Kidney (tissue), 13 donors: ENCODE measurements at regions not wholly inside any gene's neighbourhood (a gene's known extent, or its start where the extent isn't known, plus 50 kb on each side); places are given as distances from the start of the nearest gene placed in this dataset.

Experiments used
- DNase-seq, 5 donors: peaks; one replicate each; pipeline ENCODE4 v3.0.0-alpha.2; 2013 to 2020
- FAIRE-seq: peaks from 2 replicates; lab custom pipeline; 2012; peaks lifted over from hg19 to GRCh38; lab: Jason Lieb, UNC
- H3K27ac ChIP-seq, 2 donors: one replicate each; pipeline ENCODE4 v1.7.0; 2013; ENCODE audit warnings: low read depth in 2 of 2, low read length in 2 of 2, inconsistent platforms in 1 of 2
- H3K27me3 ChIP-seq: one replicate; pipeline ENCODE4 v1.7.1; 2013; ENCODE audit warnings: low read length, inconsistent platforms; ENCODE audit not compliant: control insufficient read depth, insufficient read depth
- H3K36me3 ChIP-seq, 3 donors: one replicate each; pipeline versions ENCODE4 v1.7.0 to v1.7.1; 2013; ENCODE audit warnings: low read length in 3 of 3, control low read depth in 1 of 3, inconsistent platforms in 1 of 3; ENCODE audit not compliant: insufficient read depth in 3 of 3, control insufficient read depth in 2 of 3
- H3K4me1 ChIP-seq, 3 donors: one replicate each; pipeline versions ENCODE4 v1.7.0 to v1.7.1; 2013; ENCODE audit warnings: low read length in 3 of 3, inconsistent platforms in 1 of 3, low read depth in 1 of 3; ENCODE audit not compliant: control insufficient read depth in 2 of 3, insufficient read depth in 2 of 3
- H3K4me3 ChIP-seq, 3 donors: one replicate each; pipeline versions ENCODE4 v1.7.0 to v1.8.1; 2013; ENCODE audit warnings: low read length in 3 of 3, control low read depth in 1 of 3, inconsistent platforms in 1 of 3
- H3K9ac ChIP-seq, 3 donors: one replicate each; pipeline versions ENCODE4 v1.7.0 to v1.7.1; 2013; ENCODE audit warnings: low read length in 3 of 3, control low read depth in 1 of 3, inconsistent platforms in 1 of 3
- H3K9me3 ChIP-seq, 3 donors: one replicate each; pipeline versions ENCODE4 v1.7.0 to v1.7.1; 2013; ENCODE audit warnings: low read length in 3 of 3, control low read depth in 1 of 3, inconsistent platforms in 1 of 3; ENCODE audit not compliant: control insufficient read depth in 2 of 3, insufficient read depth in 1 of 3
- CTCF ChIP-seq: IDR thresholded peaks from 3 replicates; pipeline ENCODE4 v1.5.1; 2012; ENCODE audit warnings: mild to moderate bottlenecking, moderate library complexity, borderline replicate concordance; ENCODE audit not compliant: insufficient read depth; ENCODE audit errors: extremely low read depth
- intact Hi-C: fragments of 100-400 bp; cut with DNase I; formaldehyde crosslinking; loops from one replicate; pipeline ENCODE4 v1.11.1; 2022
- donor health status: control.
- donor health status: control.
- donor health status: control.
- donor health status: control.
- donor health status: control.
- donor health status: DM: yes; HTN: yes; CAD: no.
- donor health status: Normal renal cell carcinoma (clear cell type).

GRCh38 chr13:50729177-50729576, 114.3 kb downstream of the DLEU7 start:
- no peak for DNase-seq
- H3K27ac ChIP-seq, result no peak overlapping the region
- no peaks in the 10 kb centered on the region for H3K4me1 ChIP-seq
- H3K4me3 ChIP-seq, result no peak overlapping the region
- no peak overlapping the region for H3K9ac ChIP-seq
- intact Hi-C loops, result no loop called here
- no peak for TF ChIP-seq CTCF
- H3K27me3 ChIP-seq, result no peaks in the 10 kb centered on the region
- no peak for FAIRE-seq
- H3K36me3 ChIP-seq, result no peaks in the 10 kb centered on the region
- no peaks in the 10 kb centered on the region for H3K9me3 ChIP-seq

DNA sequence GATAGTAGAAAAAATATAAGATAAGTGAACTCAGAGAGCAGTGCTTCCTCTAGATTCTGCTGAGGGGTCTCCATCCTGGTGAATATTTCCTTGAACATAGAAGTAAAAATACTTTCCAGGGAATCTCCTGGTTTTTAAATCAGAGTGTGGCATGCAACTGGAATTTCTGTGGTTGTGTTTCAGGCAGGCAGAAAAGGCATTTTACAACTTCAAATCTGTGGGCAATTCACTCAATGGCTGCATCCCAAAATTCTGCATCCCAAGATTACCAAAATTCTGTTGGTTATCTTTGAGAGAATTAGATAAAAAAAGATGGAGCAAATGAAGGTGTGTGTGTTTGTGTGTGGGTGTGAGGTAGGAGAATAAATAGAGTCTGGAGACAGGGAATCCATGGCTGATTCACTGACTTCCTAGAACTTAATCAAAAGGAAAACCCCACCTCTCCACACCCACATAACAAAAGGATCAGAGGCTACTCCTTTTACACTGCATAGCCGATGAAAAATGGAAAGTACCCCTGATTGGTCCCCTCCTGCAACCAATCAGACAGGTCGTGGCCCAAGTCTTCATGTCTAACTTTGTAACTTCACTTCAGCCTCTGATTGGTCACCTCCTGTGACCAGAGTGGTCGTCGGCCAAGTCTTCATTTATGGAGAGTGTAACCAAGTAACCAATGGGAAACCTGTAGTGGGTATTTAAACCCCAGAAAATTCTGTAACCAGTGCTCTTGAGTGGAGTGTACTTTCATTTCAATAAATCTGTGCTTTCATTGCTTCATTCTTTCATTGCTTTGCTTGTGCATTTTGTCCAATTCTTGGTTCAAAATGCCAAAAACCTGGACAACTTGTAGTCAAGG, 112.8 kb downstream of the DLEU7 start:
- intact Hi-C loops, result no loop called here
- H3K4me3 ChIP-seq, result no peak overlapping the region
- no peak for FAIRE-seq
- TF ChIP-seq CTCF, result no peak
- no peak overlapping the region for H3K9ac ChIP-seq
- no peaks in the 10 kb centered on the region for H3K27me3 ChIP-seq
- H3K9me3 ChIP-seq, result no peaks in the 10 kb centered on the region
- H3K4me1 ChIP-seq, result no peaks in the 10 kb centered on the region
- no peak for DNase-seq
- no peak overlapping the region for H3K27ac ChIP-seq
- H3K36me3 ChIP-seq, result no peaks in the 10 kb centered on the region

GRCh38 chr13:50731400-50731799, 112.1 kb downstream of the DLEU7 start:
- DNase-seq (no peak), FAIRE-seq (no peak)
- Histone ChIP-seq H3K9ac (no peak overlapping the region), H3K36me3 (no peaks in the 10 kb centered on the region), H3K27ac (no peak overlapping the region), H3K27me3 (no peaks in the 10 kb centered on the region), H3K9me3 (no peaks in the 10 kb centered on the region), H3K4me3 (no peak overlapping the region), H3K4me1 (no peaks in the 10 kb centered on the region)
- no peak for TF ChIP-seq CTCF
- intact Hi-C loops, result no loop called here
